Upper lobe of left lung (tissue), 4 donors: ENCODE measurements at regions not wholly inside any gene's neighbourhood (a gene's known extent, or its start where the extent isn't known, plus 50 kb on each side); places are given as distances from the start of the nearest gene placed in this dataset.

Experiments used
- EP300 ChIP-seq, 4 donors: sonication (generic); formaldehyde crosslinking; IDR thresholded peaks; one replicate each; pipeline ENCODE4 v1.5.1; 2017; ENCODE audit warnings: antibody characterized with exemption in 4 of 4, control low read depth in 2 of 4
- TF ChIP-seq, protein P1 (sequence below), 6 experiments: fragments of 450-650 bp in 4 of 6; fragments of 200-600 bp in 2 of 6; sonication (generic) in 2 of 6; IDR thresholded peaks; one replicate each; pipeline ENCODE4 v1.5.1; 2016 to 2019; ENCODE audit warnings: antibody characterized with exemption in 6 of 6

DNA sequence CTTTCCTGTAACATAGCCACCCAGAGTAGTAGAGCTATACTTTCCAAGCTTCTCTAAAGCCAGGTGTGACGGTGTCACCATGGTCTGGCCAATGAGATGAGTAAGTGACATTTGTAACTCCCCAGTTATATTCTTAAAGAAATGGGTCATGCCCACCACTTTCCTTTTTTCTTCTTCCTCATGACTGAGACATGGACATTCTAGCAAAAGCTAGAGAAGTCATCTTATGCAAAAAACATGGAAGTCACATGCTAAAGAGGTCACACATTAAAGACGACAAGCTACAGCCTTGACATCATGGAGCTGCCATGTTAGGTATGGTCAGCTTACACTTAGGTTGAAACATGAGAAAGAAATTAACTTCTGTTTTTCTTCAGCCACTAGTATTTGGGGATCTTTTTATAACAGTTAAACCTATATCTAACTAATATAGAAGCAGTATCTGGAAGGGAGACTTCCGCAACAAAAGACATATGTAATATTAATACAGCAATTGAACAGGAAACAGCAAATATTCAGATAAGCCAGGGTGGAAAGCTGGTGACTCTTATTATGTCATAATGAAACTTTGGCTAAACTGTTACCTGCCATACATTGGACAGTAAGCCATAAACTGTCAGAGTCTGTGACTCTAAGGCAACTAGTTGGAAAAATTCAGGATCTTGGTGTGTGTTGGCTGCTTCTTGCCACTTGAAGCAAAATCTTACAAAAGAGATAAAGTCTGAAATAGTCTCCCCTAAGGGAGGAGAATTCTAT is 54.7 kb upstream of the SNX2 start:
- TF ChIP-seq EP300 (IDR thresholded peaks at IDR 0.05), result no peak
- TF ChIP-seq, protein P1, sequence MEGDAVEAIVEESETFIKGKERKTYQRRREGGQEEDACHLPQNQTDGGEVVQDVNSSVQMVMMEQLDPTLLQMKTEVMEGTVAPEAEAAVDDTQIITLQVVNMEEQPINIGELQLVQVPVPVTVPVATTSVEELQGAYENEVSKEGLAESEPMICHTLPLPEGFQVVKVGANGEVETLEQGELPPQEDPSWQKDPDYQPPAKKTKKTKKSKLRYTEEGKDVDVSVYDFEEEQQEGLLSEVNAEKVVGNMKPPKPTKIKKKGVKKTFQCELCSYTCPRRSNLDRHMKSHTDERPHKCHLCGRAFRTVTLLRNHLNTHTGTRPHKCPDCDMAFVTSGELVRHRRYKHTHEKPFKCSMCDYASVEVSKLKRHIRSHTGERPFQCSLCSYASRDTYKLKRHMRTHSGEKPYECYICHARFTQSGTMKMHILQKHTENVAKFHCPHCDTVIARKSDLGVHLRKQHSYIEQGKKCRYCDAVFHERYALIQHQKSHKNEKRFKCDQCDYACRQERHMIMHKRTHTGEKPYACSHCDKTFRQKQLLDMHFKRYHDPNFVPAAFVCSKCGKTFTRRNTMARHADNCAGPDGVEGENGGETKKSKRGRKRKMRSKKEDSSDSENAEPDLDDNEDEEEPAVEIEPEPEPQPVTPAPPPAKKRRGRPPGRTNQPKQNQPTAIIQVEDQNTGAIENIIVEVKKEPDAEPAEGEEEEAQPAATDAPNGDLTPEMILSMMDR (IDR thresholded peaks at IDR 0.05), result no peak
